Upper lobe of left lung (tissue), 6 donors: ENCODE measurements at regions not wholly inside any gene's neighbourhood (a gene's known extent, or its start where the extent isn't known, plus 50 kb on each side); places are given as distances from the start of the nearest gene placed in this dataset.
"Not testable (repeated sequence)": the region's sequence is repeated elsewhere in the genome, so short reads cannot be mapped to it uniquely, and the experiment has no call there.

Source experiments
- ATAC-seq, 2 donors: fragments of 200-7000 bp; cut with Tn5 transposase; one replicate each; pipeline ENCODE4 v1.9.1; 2022; ENCODE audit warnings: mild to moderate bottlenecking in 2 of 2, moderate library complexity in 2 of 2; ENCODE audit not compliant: low FRiP score in 2 of 2
- DNase-seq, 2 donors: peaks; one replicate each; pipeline ENCODE4 v3.0.0-alpha.2; 2019 to 2020
- H3K27ac ChIP-seq, 4 donors: fragments of 200-600 bp; sonication (generic); one replicate each; pipeline ENCODE4 v1.5.1; 2016 to 2019
- H3K27me3 ChIP-seq, 4 donors: fragments of 200-600 bp; sonication (generic); one replicate each; pipeline ENCODE4 v1.5.1; 2017 to 2019
- H3K36me3 ChIP-seq, 4 donors: fragments of 200-600 bp; sonication (generic); one replicate each; pipeline ENCODE4 v1.5.1; 2016 to 2019
- H3K4me1 ChIP-seq, 4 donors: fragments of 200-600 bp; sonication (generic); one replicate each; pipeline ENCODE4 v1.5.1; 2018 to 2019
- H3K4me3 ChIP-seq, 4 donors: fragments of 200-600 bp; sonication (generic); one replicate each; pipeline ENCODE4 v1.5.1; 2017 to 2019; ENCODE audit warnings: mild to moderate bottlenecking in 2 of 4, moderate library complexity in 1 of 4
- H3K9me3 ChIP-seq, 4 donors: fragments of 200-600 bp; sonication (generic); one replicate each; pipeline ENCODE4 v1.5.1; 2018 to 2019
- WGBS, 2 donors: methylation state at CpG; one replicate each; pipeline ENCODE4 v1.1.5; 2017 to 2018; 5-methylcytosine and 5-hydroxymethylcytosine counted together
- small RNA-seq, 4 donors: library from RNA; depleted of rRNA; stranded (forward); fragments of <200 nt; gene quantifications; one replicate each; pipeline ENCODE3, GENCODE V24; 2016
- donor health status: DM: no; HTN: no; CAD: no; lungs with moderate emphysema.
- donor health status: DM: no; HTN: yes; CAD: no; lungs with severe emphysema.

GRCh38 chr1:120242582-120242981 lies 66.3 kb upstream of the SEC22B start:
- not testable (repeated sequence) for DNase-seq, H3K9me3 ChIP-seq, H3K27ac ChIP-seq, H3K36me3 ChIP-seq, H3K4me1 ChIP-seq, H3K27me3 ChIP-seq, H3K4me3 ChIP-seq
- no CpG with 5 or more reads among the region's 8 CpGs for WGBS, 2 donors
- peak in 1 of 2 donors; percentile 45 for ATAC-seq

- not testable (repeated sequence) for H3K4me3 ChIP-seq, DNase-seq, H3K36me3 ChIP-seq, H3K27ac ChIP-seq, ATAC-seq, H3K27me3 ChIP-seq, H3K9me3 ChIP-seq, H3K4me1 ChIP-seq
- no CpG with 5 or more reads among the region's 5 CpGs for WGBS, 2 donors
These were observed 65.5 kb upstream of the SEC22B start for GRCh38 chr1:120241868-120242267.

GRCh38 chr1:120240181-120240580 lies 63.9 kb upstream of the SEC22B start:
- not testable (repeated sequence) for H3K36me3 ChIP-seq, H3K4me3 ChIP-seq, H3K27ac ChIP-seq, H3K27me3 ChIP-seq, H3K9me3 ChIP-seq, H3K4me1 ChIP-seq, DNase-seq
- peak in 1 of 2 donors; percentile 50 for ATAC-seq
- no CpG with 5 or more reads among the region's 1 CpG for WGBS, 2 donors

- not testable (repeated sequence) for H3K27ac ChIP-seq, H3K9me3 ChIP-seq, H3K4me3 ChIP-seq, DNase-seq, H3K27me3 ChIP-seq, H3K36me3 ChIP-seq, H3K4me1 ChIP-seq, ATAC-seq
These were observed 63.0 kb upstream of the SEC22B start for GRCh38 chr1:120239351-120239750.

- ATAC-seq, H3K4me3 ChIP-seq, H3K4me1 ChIP-seq, H3K36me3 ChIP-seq, H3K27me3 ChIP-seq, H3K27ac ChIP-seq, H3K9me3 ChIP-seq, DNase-seq: not testable (repeated sequence)
- 86% methylated on average over 1 of the region's 2 CpGs; no CpG with 5 or more reads in 1 of the 2 donors for WGBS, 2 donors
These were observed 62.5 kb upstream of the SEC22B start for GRCh38 chr1:120238867-120239266.

- H3K4me3 ChIP-seq, H3K36me3 ChIP-seq, H3K4me1 ChIP-seq, H3K9me3 ChIP-seq, DNase-seq, H3K27me3 ChIP-seq, H3K27ac ChIP-seq: not testable (repeated sequence)
- ATAC-seq: peak; percentile 34 to 62
- no CpG with 5 or more reads among the region's 2 CpGs for WGBS, 2 donors
These were observed 57.3 kb upstream of the SEC22B start for GRCh38 chr1:120233661-120234018.

- WGBS, 2 donors: no CpG with 5 or more reads among the region's 53 CpGs
- peak overlapping the region in 2 of 4 donors; percentile 29 to 42 for H3K4me3 ChIP-seq
- ATAC-seq: peak; percentile 96 to 98
- not testable (repeated sequence) for H3K27ac ChIP-seq, H3K9me3 ChIP-seq, H3K36me3 ChIP-seq, H3K4me1 ChIP-seq, DNase-seq, H3K27me3 ChIP-seq
These were observed 56.7 kb upstream of the SEC22B start for GRCh38 chr1:120232834-120233660.

- not testable (repeated sequence) for DNase-seq, H3K9me3 ChIP-seq, H3K4me1 ChIP-seq, H3K27ac ChIP-seq, ATAC-seq, H3K4me3 ChIP-seq, H3K36me3 ChIP-seq, H3K27me3 ChIP-seq
- WGBS, 2 donors: no CpG with 5 or more reads among the region's 1 CpG
These were observed 53.5 kb upstream of the SEC22B start for GRCh38 chr1:120229835-120230234.

Small RNAs in the stretch of these regions (small RNA-seq; reads per million reads assigned to genes)
- gene RF00003: 0 to 0.68 (median 0.10) reads per million in 4 donors
